ENCODE measurements at regions not wholly inside any gene's neighbourhood (a gene's known extent, or its start where the extent isn't known, plus 50 kb on each side); places are given as distances from the start of the nearest gene placed in this dataset.
A peak's percentile ranks its signal among the peaks of the same experiment; 100 is the strongest.
"Not testable (repeated sequence)": the region's sequence is repeated elsewhere in the genome, so short reads cannot be mapped to it uniquely, and the experiment has no call there.

GRCh38 chr13:91057507-91057906 lies 290.0 kb upstream of the MIR17HG start:
- H4K20me1 ChIP-seq (replicated peaks; ENCODE audit: control insufficient read depth, insufficient read depth, low read length); H3K27ac ChIP-seq (ENCODE audit: extremely low read depth, low read depth, low read length); FAIRE-seq; H3K27me3 ChIP-seq (ENCODE audit: control insufficient read depth in 2 of 2, insufficient read depth in 2 of 2, low read length in 2 of 2); ATAC-seq; H3K4me1 ChIP-seq (replicated peaks in 1 of 2; ENCODE audit: control insufficient read depth in 2 of 2, insufficient read depth in 2 of 2, low read length in 2 of 2); H3K9me1 ChIP-seq (ENCODE audit: control insufficient read depth, insufficient read depth, low read length); H3K79me2 ChIP-seq (ENCODE audit: control insufficient read depth, insufficient read depth, low read length); BruUV-seq (replicated peaks); H3K4me3 ChIP-seq; H3K9me3 ChIP-seq (replicated peaks; ENCODE audit: control insufficient read depth, insufficient read depth, low read depth, low read length); in situ Hi-C loops (cut with MboI); DNase-seq (ENCODE audit: extremely low read depth in 1 of 4, low spot score in 3 of 4); H3K36me3 ChIP-seq (ENCODE audit: control insufficient read depth, insufficient read depth, low read length); H3K4me2 ChIP-seq (ENCODE audit: insufficient read depth, low read length); H3K9ac ChIP-seq (ENCODE audit: insufficient read depth in 1 of 2, low read depth in 2 of 2, low read length in 2 of 2); CTCF ChIA-PET (ENCODE audit: low intra/inter-chr PET ratio); H2AFZ ChIP-seq (ENCODE audit: low read depth, low read length); intact Hi-C loops (cut with micrococcal nuclease): not testable (repeated sequence)
- POLR2A ChIA-PET, result interaction anchor here (0.7 to 1.2 kb wide), 4 partner anchors 20 to 526 kb away, joined by 3 read pairs; no protein-coding TSS in a partner anchor
- TF ChIP-seq TSC22D4 (tag; IDR thresholded peaks at IDR 0.05) (peak; percentile 92; the same call in 1 of the 2 replicates), CSDE1 (IDR thresholded peaks at IDR 0.05) (peak in 1 of 2 experiments; percentile 57; a peak in 1 of 4 replicates), ARHGAP35 (IDR thresholded peaks at IDR 0.05; ENCODE audit: partially characterized antibody) (peak; percentile 65), SNIP1 (IDR thresholded peaks at IDR 0.05; ENCODE audit: low read depth) (peak; percentile 23; the same call in 1 of the 2 replicates), YBX1 (IDR thresholded peaks at IDR 0.05) (peak; percentile 83; the same call in 1 of the 2 replicates), MCM7 (IDR thresholded peaks at IDR 0.05) (peak; percentile 77 to 81; a peak in 2 of 4 replicates), MCM3 (IDR thresholded peaks at IDR 0.05) (peak; percentile 87), MLLT1 (IDR thresholded peaks at IDR 0.05) (peak; percentile 54 to 57; a peak in 1 of 4 replicates), MCM5 (IDR thresholded peaks at IDR 0.05; ENCODE audit: low read depth) (0 out of 2 replicates have a peak, but pooled peaks have one; percentile 45), ARID2 (IDR thresholded peaks at IDR 0.05) (peak; percentile 38; the same call in 1 of the 2 replicates), THRB (CRISPR knock-in tag; conservative IDR thresholded peaks at IDR 0.05) (peak; percentile 77; the same call in 1 of the 2 replicates)
- 1% methylated on average over 2 of the region's 2 CpGs for WGBS (ENCODE audit: insufficient coverage, low coverage, missing lambda C conversion rate)

Data from K562 (cell line).